Stimulated activated CD4-positive, alpha-beta T cell treated with anti-CD3 and anti-CD28 coated beads, TNF-alpha, amount 100 ng/mL, for 48 hours (primary cell): ENCODE measurements at regions not wholly inside any gene's neighbourhood (a gene's known extent, or its start where the extent isn't known, plus 50 kb on each side); places are given as distances from the start of the nearest gene placed in this dataset.
"Not testable (repeated sequence)": the region's sequence is repeated elsewhere in the genome, so short reads cannot be mapped to it uniquely, and the experiment has no call there.

Source experiments
- DNase-seq, 3 donors: peaks; one replicate each; pipeline ENCODE4 v3.0.0-alpha.2; 2020; ENCODE audit warnings: low read depth in 3 of 3

DNA sequence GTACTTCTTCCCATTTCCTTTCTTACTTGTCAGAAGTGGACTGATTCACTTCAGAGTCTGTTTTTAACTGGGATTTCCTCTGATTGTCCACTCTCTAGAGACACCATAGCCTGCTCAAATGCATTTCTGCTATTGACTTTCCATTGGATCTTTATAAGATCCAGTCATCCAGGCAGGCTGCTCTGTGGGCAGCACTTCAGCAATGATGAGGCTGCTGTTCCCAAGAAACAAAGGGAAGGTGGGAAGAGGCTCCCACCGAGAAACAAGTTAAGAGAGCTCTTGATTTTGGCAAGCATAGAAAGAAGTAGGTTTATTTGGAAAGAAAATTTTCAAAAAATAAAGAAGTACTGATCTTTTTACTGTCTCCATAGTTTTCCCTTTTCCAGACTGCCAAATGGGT is 125.8 kb upstream of the STARD13 start:
- no peak for DNase-seq

DNA sequence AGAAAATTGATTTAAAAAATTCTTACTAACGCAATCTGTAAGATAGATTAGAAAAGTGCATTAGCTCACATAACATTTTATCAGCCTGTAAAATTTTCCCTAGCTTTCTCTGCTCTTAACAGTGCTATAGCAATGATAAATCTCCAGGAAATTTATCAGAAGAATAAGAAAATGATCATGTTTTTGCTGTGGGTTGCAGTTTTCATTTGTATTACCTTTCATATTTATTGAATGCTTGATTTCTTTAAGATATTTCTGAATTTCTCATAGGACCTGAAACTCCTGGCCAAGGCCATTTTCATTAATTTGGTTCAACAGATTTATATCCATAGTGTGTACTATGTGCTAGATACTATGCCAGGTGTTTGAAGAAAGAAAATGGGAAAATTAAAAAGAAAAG is 130.3 kb upstream of the STARD13 start:
- no peak for DNase-seq

DNA sequence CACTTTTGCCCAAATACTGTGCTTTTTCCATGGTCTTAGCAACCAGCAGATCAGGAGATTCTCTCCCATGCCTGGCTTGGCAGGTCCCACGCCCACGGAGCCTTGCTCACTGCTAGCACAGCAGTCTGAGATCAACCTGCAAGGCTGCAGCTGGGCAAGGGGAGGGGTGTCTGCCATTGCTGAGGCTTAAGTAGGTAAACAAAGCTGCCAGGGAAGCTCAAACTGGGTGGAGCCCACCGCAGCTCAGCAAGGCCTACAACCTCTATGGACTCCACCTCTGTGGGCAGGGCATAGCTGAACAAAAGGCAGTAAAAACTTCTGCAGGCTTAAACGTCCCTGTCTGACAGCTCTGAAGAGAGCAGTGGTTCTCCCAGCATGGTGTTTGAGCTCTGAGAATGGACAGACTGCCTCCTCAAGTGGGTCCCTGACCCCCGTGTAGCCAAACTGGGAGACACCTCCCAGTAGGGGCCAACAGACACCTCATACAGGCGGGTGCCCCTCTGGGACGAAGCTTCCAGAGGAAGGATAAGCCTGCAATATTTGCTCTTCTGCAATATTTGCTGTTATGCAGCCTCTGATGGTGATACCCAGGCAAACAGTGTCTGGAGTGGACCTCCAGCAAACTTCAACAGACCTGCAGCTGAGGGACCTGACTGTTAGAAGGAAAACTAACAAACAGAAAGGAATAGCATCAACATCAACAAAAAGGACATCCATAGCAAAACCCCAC is 132.8 kb upstream of the STARD13 start:
- DNase-seq: not testable (repeated sequence)

DNA sequence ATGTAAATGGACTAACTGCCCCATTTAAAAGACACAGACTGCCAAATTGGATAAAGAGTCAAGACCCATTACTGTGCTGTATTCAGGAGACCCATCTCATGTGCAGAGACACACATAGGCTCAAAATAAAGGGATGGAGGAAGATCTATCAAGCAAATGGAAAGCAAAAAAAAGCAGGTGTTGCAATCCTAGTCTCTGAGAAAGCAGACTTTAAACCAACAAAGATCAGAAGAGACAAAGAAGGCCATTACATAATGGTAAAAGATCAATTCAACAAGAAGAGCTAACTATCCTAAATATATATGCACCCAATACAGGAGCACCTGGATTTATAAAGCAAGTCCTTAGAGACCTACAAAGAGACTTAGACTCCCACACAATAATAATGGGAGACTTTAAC is 134.6 kb upstream of the STARD13 start:
- DNase-seq: not testable (repeated sequence)

DNA sequence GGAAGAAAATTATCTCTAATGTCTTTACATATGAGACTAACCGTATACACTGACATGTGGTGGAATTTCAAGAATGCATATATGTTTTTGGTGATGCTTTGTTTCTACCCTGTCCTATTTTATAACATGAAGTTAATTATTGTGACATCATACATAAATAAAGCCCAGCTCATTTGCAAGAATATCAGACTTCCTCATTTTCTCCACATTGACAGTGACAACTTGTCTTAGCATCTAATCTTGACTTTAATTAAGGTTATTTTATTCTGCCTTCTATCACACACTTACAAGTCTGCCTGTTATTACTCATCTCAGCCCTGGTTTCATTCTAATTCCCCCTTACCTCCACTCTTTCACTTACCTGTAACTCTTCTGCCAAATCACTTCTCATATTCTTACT is 140.6 kb upstream of the STARD13 start:
- no peak for DNase-seq

DNA sequence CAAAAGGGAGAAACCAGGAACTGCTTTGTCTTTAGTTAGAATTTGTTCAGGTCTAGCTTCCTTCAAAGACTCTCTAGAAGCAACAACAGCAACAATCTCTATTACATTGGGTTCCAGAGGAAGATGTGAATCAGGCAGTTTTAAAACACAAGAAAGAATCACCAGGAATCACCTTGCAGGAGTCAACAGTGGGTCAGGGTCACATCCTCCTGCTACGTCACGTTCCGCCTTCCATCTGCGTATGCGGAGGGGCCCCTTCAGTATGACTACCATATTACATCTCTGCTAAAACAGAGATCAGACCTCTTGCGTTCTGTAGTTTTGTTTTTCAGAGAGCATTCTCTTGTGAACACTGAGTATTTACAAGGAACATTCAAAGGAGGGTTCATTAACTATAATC is 147.8 kb upstream of the STARD13 start:
- DNase-seq: no peak

DNA sequence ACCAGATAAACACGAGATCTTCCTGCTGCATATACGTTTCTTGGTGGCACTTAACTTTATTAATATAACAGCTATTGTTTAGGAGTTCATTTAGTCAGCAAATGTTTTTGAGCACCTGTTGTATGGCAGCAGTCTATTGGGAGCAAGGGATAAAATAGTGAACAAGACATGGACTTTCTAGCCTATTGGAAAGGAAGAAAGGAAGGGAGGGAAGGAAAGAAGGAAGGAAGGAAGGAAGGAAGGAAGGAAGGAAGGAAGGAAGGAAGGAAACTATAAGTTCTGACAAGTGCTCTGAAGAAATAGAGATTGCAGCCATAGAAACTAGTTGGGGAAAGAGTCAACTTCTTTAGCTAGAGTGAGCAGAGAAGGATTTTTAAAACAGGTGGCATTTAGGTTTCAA is 149.1 kb upstream of the STARD13 start:
- DNase-seq: no peak

DNA sequence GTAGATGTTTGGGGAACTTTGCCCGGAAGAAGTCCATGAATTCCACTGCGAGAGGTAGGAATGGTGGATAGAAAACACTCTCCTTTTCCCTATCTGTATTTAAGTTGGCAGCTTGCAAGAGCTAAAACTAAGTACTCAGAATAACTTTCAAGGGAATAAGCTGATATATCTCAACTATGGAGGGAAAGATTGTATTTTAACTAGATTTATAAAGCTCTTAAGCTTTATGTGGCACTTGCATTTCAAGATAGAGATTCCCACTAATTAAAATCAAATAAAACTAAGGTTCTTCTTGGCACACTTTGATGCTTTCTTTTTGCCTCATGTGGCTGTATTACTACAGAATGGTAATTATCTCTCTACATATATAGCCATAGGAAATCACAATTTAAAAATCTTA is 149.7 kb upstream of the STARD13 start:
- DNase-seq: no peak

DNA sequence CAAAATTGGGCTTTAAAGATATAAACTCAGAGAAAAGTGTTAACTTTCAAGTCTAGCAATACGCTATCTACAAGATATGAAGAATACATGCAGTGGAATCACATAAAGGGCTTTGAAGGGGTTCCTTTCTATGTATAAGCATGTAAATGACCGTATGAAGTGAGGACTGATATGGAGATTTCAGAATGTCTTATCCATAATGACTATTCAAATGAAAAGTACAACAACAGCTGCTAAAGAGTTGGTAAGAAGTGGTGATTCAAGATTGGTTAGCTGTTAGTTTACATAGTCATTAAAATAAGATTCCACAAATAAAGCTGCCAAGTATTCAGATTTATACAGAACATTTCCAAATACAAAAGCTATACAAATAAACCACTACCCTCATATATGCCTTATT is 153.4 kb upstream of the STARD13 start:
- no peak for DNase-seq

DNA sequence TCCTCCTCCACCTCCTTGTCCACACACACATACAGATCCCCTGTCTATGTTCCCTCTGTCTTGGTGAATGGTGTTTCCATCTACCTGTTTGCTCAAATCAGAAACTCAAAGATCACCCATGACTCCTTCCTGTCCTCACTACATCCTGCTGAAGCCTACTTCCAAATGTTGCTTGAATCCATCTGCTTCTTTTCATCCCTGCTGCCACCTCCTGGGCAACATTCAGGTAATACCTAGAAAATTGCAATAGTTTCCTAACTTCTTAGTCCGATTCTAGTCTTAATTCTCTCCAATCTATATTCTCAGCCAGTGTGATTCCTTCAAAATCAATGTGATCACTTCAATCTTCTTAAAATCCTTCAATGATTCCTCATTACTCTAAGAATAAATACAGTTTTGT is 155.5 kb upstream of the STARD13 start:
- DNase-seq: no peak

DNA sequence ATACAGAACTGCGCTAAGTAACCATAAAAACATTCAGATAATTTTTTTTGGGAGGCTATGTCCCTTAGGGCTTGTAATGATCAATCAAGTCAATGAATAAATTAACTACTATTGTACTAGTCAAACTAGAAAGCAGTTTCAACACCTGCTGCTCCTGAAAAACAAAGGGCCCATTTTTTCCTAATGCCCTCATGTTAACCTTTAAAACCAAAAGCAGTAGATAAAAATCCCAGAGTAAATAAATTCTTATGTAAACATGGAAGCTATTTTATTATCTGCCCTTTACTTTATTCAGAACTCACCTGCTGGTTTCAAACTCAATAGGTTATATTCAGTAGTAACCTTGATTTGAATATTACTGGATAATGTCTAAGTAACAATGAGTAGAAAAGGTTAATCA is 159.5 kb upstream of the STARD13 start:
- DNase-seq: no peak

DNA sequence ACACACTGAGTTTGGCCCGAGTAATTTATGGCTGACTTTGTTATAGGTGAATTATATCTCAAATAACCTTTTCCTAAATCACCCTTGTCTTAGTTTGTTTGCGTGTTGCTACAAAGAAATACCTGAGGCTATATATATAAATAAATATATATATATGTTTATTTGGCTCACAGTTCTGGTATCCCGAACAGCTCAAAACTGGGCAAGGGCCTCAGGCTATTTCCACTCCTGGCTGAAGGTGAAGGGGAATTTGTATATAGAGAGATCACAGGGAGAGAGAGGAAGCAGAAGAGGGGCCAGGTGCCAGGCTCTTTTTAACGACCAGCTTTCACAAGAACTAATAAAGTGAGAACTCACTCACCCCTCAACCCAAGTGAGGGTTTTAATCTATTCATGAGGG is 159.9 kb upstream of the STARD13 start:
- no peak for DNase-seq

DNA sequence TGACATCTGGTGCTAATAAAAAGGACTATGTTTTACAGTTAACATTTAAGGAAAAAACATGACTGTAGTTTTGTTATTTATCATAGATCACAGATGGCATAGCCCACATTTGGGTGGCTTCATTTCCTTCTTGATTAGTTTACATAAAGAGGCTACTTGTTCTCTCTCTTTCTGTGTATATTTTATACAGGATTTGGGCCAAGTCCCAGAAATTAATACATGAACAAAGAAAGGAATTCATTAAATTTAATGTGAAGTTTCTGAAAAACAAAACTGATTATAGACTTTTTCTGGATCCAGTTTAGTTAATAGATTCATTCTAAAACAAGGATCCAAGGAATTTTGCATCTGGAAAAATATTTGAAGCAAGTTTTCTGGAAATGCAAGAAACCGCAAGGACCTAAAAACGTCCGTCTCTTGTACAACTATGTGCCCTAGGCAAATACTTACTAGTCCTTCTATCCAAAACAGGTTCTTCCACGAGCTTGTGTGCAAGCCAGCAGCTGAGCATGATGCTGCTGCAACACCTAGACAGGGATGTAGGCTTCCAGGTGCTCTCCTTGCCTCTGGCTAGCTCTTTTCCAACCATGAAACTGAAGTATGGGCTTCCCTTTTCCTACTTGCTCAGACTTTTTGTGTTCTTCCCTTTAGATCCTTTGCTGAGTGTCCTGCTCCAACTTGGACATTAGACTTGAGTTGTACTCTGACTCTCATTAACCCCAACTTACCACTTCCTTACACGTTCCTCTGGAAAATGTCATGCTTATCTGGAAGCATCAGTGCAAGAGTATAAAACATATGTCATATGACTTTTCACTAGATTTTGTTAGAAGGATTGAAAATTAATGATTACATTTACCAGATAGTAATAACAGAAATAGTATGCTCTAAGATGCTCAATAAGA is 161.5 kb upstream of the STARD13 start:
- no peak for DNase-seq

DNA sequence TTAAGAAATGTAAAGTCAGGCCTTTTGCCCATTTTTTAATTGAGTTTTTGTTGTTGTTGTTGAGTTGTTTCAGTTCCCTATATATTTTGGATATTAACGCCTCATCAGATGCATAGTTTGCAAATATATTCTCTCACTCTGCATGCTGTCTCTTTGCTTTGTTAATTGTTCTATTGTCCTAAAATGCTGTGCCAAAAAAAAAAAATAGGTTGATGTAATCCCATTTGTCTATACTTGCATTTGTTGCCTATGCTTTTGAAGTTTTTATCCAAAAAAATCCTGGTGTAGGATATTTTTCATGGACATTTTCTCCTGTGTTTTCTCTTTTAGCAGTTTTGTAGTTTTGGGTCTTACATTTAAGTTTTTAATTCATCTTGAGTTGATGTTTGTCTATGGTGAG is 163.3 kb upstream of the STARD13 start:
- no peak for DNase-seq

DNA sequence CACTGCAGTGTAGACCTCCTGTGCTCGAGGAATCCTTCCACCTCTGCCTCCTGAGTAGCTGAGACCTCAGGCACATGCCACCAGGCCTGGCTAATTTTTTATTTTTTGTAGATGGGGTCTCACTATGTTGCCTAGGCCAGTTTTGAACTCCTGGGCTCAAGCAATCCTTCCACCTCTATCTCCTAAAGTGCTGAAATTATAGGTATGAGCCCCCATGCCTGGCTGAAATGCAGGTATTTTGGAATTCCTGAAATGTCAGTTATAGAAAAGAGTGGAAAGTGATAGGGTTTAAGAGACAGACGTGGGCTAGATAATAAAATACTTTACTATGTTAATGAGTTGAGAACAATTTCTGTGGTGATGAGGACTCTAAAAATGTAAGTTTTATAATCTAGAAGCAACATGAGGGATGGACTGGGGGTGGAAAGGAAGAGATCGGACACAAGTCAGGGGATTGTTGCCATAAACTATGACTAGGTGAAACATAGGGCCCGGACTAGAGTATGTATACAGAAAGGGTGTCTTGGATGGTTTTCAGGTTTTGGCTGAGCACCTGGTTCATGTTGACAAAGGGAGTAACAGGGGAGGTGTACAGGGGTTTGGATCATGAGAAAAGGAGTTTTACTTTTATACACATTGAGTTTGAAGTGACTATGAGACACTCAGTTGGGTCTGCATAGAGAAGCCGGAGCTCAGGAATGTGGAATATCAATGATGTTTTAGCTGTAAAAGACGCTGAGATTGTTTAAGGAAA is 165.6 kb upstream of the STARD13 start:
- no peak for DNase-seq

DNA sequence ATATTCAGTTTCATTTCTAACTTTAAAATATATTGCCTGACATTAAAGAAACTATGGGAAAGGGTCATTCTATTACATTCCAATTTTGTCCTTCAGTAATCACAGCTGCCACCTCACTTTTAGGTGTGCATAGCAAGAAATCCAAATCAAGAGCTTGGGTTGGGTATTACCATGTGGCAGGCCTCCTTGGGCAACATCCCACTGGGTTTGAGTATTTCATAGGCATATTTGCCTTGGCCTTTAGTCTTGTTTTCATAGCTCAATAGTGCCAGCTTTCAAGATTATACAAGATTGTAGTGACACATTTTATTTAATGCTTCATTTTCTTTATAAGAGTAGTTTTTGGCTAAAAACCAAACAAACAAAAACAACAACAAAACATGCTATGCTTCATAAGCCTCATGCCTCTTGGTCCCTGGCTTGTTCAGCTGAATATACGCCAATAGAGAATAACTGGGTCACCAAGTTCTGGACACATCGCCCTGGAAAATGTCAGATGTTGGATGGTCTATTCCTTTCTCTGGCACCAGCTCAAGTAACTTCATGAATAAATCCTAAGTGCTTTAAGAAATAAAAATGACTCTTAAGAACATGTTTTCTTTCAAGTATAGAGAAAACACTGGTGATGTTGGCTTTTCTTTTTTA is 167.4 kb upstream of the STARD13 start:
- DNase-seq: no peak

DNA sequence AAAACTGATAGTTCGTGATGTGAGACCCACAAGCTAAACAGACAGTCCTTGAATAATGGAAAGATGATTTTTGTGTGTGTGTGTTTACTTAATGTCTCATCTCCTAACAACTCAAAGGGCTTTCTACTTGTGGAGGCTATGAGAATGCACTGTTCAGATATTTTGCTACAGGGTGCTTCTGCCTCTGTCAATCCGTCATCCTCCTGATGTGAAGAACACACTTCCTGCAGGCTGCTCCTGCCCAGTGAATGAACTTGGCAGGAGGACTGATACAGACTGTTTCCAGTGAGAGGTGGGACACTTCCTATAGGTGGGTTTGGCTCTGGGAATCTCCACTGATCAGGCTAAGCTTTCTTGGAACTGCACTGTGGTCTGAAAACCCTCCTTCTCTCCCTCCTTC is 168.4 kb upstream of the STARD13 start:
- no peak for DNase-seq

DNA sequence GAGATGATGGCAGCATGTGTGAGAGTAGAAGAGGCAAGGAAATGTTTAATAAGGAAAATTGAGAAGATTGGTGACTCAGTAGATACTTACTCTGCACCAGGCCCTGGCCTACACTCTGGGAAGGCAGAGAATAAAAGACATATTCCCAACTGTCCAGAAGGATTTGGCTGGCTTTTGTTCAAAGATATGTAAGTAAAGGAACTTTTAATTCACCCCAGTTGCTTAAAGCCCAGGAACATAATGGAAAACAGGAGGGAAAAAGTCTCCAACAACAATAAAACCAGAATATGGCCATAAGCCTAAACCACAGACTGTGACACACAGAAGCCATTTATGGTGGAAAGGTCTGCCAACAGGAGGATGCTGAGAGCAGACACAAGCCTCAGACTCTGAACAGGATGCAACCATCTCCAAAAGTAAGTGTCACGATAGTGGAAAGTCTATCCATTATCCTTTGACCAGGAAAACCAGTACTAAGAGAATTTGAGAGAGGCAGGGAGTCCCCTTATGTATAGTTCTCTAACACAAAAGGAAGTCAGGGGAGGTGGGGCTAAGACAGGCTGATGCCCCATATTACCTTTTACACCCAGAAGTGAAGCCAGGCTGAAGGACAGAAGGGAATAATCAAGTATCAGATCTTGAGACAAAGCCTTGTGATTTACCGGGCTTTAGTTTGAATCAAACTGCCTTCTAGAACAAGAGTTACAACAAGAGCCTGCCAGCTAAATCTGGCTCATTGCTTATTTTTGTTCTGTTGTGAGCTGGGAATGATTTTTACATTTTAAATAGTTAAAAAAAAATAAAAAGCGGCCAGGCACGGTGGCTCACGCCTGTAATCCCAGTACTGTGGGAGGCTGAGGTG is 169.5 kb upstream of the STARD13 start:
- no peak for DNase-seq

DNA sequence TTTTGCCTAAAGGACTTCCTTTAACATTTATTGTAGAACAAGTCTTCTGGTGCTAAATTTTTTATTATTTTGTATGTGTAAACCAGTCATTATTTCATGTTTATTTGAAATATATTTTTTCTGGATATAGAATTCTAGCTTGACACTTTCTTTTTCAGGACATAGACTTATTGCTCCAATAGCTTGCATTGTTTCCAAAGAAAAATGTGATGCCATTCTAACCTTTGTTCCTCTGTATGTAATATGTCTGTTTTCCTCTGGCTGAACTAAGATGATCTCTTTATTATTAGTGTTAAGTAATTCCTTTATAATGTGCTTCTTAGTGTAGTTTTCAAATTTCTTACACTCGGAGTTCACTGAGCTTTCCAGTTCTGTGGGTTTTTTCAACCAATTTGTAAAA is 174.1 kb upstream of the STARD13 start:
- no peak for DNase-seq

DNA sequence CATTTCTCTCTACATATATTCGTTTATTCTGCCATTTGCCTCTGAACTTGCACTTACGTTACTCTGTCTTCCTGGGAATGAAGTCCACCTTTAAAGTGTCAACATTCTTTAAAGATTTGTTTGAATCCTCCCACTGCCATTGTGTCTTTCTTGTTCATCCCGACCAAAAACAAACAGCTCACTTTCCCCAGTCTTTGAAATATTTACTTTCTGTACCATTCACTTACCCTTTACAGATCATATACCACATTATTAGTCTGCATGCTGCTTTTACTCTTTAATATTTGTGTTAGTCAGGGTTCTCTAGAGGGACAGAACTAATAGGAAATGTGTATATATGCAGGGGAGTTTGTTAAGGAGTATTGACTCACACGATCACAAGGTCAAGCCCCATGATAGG is 176.6 kb upstream of the STARD13 start:
- no peak for DNase-seq

DNA sequence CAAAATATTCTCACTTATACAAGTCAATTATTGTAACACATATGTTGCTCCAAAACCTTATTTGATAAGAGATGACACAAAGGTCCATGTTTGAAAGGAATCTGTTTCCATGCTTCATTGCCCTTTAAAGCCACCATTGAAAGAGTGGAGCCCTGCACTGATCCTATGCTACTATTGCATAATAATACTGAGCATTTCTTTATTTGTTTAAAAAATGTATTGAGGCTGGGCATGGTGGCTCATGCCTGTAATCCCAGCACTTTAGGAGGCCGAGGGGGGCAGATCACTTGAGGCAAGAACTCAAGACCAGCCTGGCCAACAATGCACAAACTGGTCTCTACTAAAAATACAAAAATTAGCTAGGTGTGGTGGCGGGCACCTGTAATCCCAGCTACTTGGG is 178.8 kb upstream of the STARD13 start:
- no peak for DNase-seq
